HG03039 (cell line): ENCODE measurements at regions not wholly inside any gene's neighbourhood (a gene's known extent, or its start where the extent isn't known, plus 50 kb on each side); places are given as distances from the start of the nearest gene placed in this dataset.
"Not testable (repeated sequence)": the region's sequence is repeated elsewhere in the genome, so short reads cannot be mapped to it uniquely, and the experiment has no call there.

Source experiments
- ATAC-seq: cut with Tn5 transposase; IDR thresholded peaks from one replicate; pipeline ENCODE4 v1.9.1; 2021; ENCODE audit warnings: mild to moderate bottlenecking, moderate library complexity; ENCODE audit not compliant: unreplicated experiment

- not testable (repeated sequence) for ATAC-seq
Observed at GRCh38 chr16:72729552-72729951, 318.4 kb downstream of the ZFHX3 start.

GRCh38 chr16:72728516-72728915 lies 319.4 kb downstream of the ZFHX3 start:
- ATAC-seq = no peak

DNA sequence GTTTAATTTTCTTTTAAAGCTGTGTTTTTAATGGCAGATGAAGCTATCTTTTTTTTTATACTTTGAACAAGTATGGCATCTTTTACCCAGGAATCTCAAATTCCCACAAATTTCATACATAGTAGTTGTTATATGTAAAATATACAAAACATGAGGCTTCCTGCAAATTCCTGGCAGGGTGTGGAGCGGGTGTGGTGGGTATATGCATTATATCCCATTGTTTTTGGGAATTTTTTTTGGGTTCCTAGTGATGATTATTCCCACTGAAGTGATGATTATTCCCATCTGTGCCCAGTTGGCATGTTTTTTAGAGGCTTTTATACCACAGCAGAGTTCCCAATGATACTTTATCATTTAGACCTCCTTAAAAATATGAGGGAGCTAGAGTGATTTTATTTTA lies 320.4 kb downstream of the ZFHX3 start:
- ATAC-seq = no peak

GRCh38 chr16:72725643-72726042 lies 322.3 kb downstream of the ZFHX3 start:
- no peak for ATAC-seq

- no peak for ATAC-seq
Observed at GRCh38 chr16:72723781-72724180, 324.1 kb downstream of the ZFHX3 start.

DNA sequence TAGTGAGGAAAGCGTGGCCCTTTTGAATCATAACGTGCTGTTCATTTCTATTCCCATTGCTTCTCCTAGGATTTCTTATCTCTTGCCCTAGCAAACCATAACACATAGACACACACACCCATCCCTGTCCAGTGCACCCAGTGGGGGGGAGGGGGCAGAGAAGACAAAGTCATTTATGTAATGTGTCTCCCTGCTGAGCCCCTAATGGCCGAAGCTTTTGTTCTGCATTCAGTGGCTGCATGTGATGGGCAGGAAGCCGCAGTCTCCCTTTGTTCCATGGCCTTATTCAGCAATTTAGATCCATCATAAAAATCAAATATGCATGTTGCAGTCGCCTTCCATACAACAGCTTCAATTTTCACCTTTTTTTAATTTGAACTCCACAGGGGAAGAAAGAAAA lies 325.4 kb downstream of the ZFHX3 start:
- ATAC-seq = no peak

DNA sequence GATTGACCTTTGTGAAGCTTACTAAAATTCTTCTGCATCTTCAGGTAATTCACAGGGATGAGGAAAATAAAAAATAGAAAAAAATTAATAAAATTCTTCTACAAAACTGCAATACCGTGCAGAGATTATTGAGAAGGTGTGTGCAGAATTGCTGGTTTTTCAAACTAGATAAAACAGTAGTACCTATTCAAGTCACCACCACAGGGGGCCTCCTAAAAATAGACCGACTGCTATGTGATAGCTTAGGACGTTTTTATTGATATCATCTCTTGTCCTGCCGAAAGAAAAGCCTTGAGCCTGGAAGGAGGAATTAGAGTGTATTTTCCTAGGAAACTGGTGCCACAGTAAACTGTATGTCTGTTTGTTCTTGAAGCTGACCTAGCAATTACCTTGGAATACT lies 325.9 kb downstream of the ZFHX3 start:
- ATAC-seq = no peak

GRCh38 chr16:72715267-72715666 lies 332.7 kb downstream of the ZFHX3 start:
- ATAC-seq = no peak

DNA sequence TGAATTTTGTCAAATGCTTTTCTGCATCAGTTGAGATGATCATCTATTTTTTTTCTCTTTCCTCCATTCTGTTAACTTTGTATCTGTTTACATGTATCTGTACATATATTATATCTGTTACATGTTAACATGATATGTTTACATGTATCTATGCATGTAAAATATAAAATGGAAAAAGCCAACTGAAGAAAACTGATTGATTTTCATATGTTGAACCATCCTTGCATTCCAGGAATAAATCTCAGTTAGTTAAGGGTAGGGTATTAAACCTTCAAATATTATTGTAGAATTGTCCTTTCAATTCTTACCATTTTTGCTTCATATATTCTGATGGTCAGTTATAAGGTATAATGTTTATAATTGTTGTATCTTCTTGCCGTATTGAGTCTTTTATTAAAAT lies 336.1 kb downstream of the ZFHX3 start:
- no peak for ATAC-seq

- ATAC-seq = no peak
Observed at GRCh38 chr16:72705801-72706200, 342.1 kb downstream of the ZFHX3 start.

DNA sequence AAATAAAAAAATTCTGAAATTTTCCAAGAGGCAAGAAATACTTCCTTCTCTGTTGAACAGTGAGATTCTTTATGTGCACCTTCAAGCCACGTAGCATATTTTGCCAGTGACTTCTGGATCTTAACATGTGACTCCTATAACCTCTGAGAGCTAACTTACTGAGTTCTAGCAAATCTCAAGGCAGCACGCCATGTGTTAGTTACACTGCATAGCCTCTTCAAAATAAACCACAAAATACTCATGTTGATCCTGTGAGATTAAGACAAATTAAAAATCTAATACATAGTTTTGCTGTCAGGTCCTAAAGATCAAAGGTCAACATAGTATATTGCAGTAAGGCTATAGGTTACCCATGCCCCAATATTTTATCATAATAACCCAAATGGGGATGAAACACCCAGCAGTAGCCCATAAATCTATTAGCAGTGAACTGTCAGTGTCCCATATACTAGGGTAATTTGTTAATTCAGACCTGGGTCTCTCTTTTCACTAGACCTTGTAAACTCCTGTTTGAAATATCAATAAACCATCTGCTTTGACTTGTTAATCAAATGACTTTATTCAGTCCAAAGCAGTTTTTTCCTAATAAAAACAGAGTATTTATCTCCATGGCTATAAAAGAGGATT lies 343.1 kb downstream of the ZFHX3 start:
- no peak for ATAC-seq

GRCh38 chr16:72689851-72690250 lies 358.1 kb downstream of the ZFHX3 start:
- no peak for ATAC-seq

GRCh38 chr16:72680732-72681131 lies 367.2 kb downstream of the ZFHX3 start:
- no peak for ATAC-seq

GRCh38 chr16:72679856-72680255 lies 368.1 kb downstream of the ZFHX3 start:
- ATAC-seq = no peak

GRCh38 chr16:72677662-72678447 lies 370.1 kb downstream of the ZFHX3 start:
- ATAC-seq = no peak

DNA sequence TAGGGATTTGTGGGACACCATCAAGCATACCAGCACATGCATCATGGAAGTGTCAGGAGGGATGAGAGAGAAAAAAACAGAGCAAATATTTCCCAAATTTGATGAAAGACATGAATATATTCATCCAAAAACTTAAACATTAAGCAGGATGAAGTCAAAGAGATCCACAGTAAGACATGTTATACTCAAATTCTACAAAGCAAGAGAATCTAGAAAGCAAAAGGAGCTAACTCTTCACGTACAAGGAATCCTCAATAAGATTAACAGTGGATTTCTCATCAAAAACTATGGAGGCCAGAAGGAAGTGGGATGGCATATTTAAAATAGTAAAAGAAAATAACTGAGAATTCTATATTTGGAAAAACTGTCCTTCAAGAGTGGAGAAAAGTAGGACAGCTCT lies 374.8 kb downstream of the ZFHX3 start:
- no peak for ATAC-seq

GRCh38 chr16:72666267-72666666 lies 381.7 kb downstream of the ZFHX3 start:
- no peak for ATAC-seq

DNA sequence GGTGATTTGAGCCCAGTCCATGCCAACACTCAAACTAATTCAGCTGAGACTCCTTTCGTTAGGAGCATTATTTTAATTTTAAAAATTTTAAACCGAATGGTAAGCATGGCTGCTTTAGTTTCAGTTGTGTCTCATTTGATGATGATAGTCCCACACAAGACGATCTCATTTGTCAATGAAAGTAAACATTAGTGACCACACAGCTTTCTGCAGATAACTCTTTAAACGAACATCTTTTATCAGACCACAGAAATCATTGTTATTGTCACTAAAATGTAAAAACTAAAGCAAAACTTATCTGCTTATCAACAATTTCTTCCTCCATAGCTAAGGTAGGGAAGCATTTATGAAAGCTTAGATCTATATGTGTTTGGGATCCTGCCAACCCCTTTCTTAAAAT lies 382.2 kb downstream of the ZFHX3 start:
- no peak for ATAC-seq

DNA sequence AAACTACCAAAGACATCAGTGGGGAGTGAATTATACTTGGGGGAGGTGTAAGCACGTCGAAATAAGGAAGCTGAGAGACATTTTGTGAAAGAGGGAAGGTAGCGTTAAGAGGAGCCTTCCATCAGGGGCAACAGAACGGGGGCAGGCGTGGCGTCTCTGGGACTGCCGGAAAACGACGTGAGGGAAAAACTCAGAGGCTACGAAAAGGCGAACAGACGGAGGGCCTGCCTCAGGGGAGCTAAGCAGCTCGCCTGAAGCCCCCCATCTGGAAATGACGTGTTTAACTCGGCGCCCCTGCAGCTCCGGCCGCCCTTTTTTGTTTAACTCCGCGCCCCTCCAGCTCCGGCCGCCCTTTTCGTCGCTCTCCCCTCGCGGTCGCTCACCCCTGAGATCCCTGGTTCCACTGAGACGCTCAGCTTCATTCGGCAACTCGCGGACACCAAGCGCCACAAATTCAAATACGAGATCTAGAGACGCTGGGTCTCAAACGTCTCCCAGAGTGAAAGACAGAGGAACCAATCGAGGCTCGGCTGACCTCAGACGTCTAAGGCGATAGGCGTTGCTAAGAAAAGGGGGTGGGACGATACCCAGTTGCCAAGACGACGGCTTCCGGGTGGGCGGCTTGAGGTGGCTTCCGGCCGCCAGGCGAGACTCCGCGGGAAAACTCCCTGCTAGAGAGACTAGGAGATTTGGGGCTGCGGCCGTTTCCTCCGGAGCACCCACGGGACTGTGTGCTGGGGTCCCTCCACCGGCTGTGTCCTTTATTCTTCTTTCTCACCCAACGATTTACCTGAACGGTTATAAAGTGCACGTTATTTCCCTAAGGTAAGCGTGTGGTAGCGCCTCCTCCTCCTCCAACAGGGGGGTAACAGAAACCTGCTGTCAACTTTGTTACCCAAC lies 383.2 kb downstream of the ZFHX3 start:
- peak; percentile 100 for ATAC-seq

DNA sequence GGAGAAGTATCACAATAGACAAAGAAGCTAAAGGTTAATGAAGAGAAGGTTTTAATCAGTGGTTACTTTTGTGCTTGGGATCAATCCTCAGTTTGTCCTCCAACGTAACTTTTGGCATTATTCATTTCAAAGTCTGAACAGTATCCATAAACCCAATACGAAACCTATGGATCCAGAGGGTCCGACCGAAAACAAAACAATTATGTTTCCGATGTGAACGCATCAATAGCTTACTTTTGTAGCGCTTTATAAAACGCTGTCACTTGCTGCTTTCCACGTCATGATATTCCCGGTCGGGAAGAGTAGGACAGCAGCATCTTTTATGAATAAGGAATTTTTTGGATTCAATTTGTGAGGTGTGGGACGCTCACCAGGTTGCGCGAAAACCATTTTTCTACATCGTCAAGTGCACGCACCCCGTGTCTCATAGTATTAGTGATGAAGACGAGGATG lies 383.8 kb downstream of the ZFHX3 start:
- no peak for ATAC-seq

DNA sequence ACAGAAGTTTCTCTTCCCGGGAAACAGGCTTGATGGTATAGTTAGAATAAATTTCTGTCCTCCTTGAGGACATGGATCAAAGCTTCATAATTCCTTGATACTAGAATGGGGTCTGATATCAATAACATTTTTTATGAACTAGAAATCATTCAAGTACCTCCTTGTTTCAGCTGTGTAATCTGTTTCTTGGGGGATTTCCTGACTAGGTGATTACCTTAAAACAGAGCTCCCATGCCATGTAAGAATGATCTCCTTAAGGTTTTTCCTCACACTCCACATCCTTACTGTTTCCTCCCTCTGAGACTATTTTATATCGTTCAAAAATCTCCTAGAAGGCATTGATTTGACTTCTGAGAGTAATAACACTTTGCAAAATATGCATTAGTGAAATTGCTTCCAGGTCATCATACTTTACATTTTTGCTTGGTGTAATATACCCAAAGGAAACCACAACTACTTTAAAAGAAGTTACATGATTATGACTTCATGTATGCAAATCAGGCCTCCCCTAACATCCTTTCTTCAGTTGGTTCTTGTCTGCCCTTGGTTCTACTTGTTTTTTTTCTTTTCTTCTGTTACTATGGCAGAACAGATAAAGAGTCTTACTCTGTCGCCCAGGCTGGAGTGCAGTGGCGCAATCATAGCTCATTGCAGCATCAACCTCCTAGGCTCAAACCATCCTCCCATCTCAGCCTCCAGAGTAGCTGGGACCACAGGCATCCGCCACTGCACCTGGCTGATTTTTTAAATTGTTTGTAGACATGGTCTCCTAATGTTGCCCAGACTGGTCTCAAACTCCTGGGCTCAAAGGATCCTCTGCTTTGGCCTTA lies 388.8 kb downstream of the ZFHX3 start:
- no peak for ATAC-seq
